HFF-Myc (cell line): ENCODE measurements at regions not wholly inside any gene's neighbourhood (a gene's known extent, or its start where the extent isn't known, plus 50 kb on each side); places are given as distances from the start of the nearest gene placed in this dataset.

Experiments
- DNase-seq: peaks from one replicate; pipeline ENCODE4 v3.0.0-alpha.2; 2011; ENCODE audit warnings: low read depth; ENCODE audit errors: extremely low read depth
- H3K4me3 ChIP-seq: replicated peaks from 2 replicates; pipeline ENCODE4 v1.5.1; 2011; ENCODE audit warnings: low read depth, mild to moderate bottlenecking, control low read depth, low read length
- TF ChIP-seq, protein P1 (sequence below): IDR thresholded peaks from 2 replicates; pipeline ENCODE4 v1.5.1; 2012; ENCODE audit warnings: mild to moderate bottlenecking, low read depth, low read length, control low read depth; ENCODE audit errors: missing control alignments

DNA sequence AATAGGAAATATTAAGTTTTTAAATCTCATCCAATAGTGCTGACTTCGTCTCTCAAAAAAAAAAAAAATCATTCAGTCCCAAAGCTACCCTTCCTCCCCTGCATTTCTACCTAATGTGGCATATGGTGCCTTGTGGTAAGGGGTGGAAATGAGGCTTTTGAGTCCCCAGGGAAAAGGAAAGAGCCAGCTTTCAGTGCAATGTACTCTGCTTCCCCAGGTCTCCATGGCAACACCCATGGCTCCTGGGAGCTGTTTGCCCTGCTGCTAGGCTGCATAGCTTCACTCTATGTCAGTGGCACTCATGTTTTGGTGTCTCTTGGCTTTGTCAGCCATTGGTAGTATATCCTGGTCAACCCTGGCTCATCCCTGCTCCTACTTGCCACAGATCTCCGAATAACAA is 175.9 kb downstream of the SLC39A8 start:
- TF ChIP-seq, protein P1, sequence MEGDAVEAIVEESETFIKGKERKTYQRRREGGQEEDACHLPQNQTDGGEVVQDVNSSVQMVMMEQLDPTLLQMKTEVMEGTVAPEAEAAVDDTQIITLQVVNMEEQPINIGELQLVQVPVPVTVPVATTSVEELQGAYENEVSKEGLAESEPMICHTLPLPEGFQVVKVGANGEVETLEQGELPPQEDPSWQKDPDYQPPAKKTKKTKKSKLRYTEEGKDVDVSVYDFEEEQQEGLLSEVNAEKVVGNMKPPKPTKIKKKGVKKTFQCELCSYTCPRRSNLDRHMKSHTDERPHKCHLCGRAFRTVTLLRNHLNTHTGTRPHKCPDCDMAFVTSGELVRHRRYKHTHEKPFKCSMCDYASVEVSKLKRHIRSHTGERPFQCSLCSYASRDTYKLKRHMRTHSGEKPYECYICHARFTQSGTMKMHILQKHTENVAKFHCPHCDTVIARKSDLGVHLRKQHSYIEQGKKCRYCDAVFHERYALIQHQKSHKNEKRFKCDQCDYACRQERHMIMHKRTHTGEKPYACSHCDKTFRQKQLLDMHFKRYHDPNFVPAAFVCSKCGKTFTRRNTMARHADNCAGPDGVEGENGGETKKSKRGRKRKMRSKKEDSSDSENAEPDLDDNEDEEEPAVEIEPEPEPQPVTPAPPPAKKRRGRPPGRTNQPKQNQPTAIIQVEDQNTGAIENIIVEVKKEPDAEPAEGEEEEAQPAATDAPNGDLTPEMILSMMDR = no peak
- H3K4me3 ChIP-seq = no peak overlapping the region
- DNase-seq = no peak

DNA sequence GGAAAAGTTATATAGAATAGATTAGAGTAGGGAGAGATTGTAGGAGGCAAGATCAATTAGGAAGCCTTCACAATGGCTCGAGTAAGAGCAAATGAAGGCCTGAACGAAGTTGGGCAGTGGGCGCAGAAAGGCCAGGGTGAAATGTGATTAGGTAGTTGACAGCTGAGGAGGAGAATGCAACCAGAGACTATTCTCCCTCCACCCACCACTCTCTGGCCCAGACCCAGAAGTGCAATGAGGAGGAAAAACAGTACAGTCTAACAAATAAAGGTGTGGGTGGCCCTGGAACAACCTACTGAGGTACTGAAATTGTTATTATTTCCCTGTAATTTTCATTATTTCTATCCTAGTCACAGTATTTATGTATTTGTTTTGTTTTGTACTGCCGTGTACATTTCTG is 176.7 kb downstream of the SLC39A8 start:
- TF ChIP-seq, protein P1 = no peak
- no peak overlapping the region for H3K4me3 ChIP-seq
- DNase-seq = no peak

DNA sequence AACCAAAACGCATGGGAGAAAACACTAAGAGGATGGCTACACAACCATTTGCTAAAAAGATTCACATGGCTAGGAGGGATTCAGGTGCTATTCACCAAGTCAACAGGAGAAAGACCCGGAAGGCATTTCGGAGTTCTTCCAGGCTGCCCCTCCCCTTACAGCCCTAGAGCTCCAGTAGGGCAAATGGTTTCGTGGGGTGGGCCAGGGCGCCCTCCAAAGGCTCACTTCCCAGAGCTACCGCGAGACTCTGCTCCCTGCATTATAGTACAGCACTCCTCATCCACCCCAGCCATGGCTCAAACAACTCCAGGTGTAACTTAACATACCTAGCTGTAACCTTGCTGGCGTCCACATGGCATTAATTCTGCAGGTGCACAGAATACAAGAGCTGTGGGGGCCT is 179.7 kb downstream of the SLC39A8 start:
- H3K4me3 ChIP-seq = no peak overlapping the region
- DNase-seq = no peak
- TF ChIP-seq, protein P1 = no peak

DNA sequence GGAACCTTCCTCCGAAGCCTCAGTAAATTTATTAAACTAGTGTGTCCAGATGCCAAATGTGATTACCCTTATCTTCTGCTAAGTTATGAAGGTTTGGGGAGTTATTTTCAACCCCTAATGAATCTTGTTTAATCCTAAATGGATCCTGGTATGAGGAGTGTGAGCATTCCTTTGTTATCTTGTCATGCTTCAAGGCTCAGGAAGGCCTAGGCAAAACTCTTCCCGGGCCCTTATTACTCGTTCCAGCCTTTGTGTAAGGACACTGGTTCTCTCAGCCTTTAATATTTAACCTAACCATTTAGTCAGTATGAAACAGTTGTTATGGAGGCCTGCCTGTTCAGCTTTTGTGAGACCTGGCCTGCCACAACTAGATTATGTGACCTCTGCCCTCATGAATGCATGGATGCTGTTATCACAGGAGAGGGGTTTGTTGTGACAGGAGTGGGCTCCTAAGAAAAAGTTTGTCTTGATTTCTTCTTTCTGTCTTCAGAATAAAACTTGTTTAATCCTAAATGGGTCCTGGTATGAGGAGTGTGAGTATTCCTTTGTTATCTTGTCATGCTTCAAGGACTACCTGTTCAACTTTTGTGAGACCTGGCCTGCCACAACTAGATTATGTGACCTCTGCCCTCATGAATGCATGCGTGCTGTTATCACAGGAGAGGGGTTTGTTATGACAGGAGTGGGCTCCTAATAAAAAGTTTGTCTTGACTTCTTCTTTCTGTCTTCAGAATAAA is 181.7 kb downstream of the SLC39A8 start:
- TF ChIP-seq, protein P1 = no peak
- H3K4me3 ChIP-seq = no peak overlapping the region
- no peak for DNase-seq

DNA sequence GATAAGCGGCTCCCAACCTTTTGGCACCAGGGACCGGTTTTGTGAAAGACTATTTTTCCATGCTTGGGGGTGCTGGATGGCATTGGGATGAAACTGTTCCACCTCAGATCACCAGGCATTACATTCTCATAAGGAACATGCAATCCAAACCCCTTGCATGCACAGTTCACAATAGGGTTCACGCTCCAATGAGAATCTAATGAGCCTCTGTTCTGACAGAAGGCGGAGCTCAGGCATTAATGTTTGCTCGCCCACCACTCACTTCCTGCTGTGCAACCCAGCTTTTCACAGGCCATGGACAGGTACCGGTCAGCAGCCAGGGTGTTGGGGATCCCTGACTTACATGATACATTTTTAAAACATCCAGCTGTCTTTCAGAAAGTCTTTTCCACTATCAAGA is 187.3 kb downstream of the SLC39A8 start:
- no peak for DNase-seq
- H3K4me3 ChIP-seq = no peak overlapping the region
- TF ChIP-seq, protein P1 = no peak

DNA sequence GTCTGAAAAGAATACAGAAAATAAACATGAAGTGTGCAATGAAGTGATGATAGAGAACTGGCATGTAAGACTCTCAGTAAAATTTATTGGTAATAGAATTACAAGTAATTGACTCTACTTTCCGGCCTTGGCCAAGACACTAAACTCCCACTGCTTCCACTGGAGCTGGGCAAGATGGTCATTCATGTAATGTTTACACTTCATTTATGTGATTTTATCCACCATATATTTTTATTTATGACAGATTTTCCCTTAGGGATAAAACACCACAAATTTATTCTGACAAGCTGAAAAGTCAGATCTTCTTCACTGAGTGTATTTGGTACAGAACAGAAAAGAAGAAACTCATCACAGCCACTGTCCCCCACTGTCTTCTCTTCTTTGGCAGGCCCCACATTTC is 191.9 kb downstream of the SLC39A8 start:
- H3K4me3 ChIP-seq = no peak overlapping the region
- TF ChIP-seq, protein P1 = no peak
- DNase-seq = no peak

DNA sequence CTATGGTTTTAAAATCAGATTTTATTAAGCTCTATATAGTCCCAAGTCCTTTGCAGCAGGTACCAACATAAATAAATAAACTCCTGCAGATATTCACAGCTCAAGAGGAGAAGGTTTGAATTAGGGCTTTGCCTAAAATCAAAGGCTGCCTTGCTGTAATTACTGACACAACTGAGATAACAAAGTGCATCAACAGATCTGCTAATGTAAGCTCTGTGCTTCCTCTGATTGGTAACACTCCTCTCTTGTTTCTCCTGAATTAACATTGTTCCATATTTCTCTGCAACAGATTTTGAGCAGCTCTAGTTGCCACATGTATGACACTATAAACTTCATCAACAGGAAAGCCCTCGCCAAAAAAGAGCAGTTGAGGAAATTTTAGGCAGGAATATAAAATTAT is 193.6 kb downstream of the SLC39A8 start:
- TF ChIP-seq, protein P1 = no peak
- H3K4me3 ChIP-seq = no peak overlapping the region
- no peak for DNase-seq
